ENCODE measurements at regions not wholly inside any gene's neighbourhood (a gene's known extent, or its start where the extent isn't known, plus 50 kb on each side); places are given as distances from the start of the nearest gene placed in this dataset.

GRCh38 chr2:2655453-2656114 lies 324.5 kb upstream of the MYT1L start:
- no peaks in the 10 kb centered on the region for H3K36me3 Mint-ChIP-seq (ENCODE audit: low read depth, unreplicated experiment)
- H3K4me3 Mint-ChIP-seq (ENCODE audit: unreplicated experiment), result no peak overlapping the region
- DNase-seq (ENCODE audit: low spot score), result no peak
- H3K27me3 Mint-ChIP-seq (ENCODE audit: unreplicated experiment), result peaks cover 12% of the 10 kb centered on the region
- peaks cover 12% of the 10 kb centered on the region for H3K4me1 Mint-ChIP-seq (ENCODE audit: unreplicated experiment)
- no peak for TF ChIP-seq CTCF (IDR thresholded peaks at IDR 0.05; ENCODE audit: unreplicated experiment)
- H3K27ac Mint-ChIP-seq (ENCODE audit: unreplicated experiment), result no peak overlapping the region
- H3K9me3 Mint-ChIP-seq (ENCODE audit: unreplicated experiment), result peaks cover 8% of the 10 kb centered on the region

DNA sequence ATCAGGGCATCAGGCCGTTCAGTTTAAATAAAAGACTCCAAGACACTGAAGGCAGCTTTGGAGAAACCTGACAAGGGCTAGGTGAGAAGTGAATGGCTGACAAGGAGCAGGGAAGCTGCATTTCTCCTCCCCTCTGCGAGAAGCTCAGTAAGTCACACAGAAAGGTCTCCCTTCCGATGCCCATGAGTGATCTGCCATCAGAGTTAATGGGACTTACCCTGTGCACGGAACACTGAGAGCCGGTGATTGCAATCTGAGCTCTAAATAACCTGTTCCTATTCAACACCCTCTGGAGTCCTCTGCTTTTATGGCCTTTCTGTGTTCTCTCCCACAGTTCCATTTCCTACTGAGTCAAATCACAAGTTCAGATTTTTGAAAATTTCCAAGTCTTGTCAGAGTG lies 322.2 kb upstream of the MYT1L start:
- H3K36me3 Mint-ChIP-seq (ENCODE audit: low read depth, unreplicated experiment), result no peaks in the 10 kb centered on the region
- no peak for TF ChIP-seq CTCF (IDR thresholded peaks at IDR 0.05; ENCODE audit: unreplicated experiment)
- H3K27ac Mint-ChIP-seq (ENCODE audit: unreplicated experiment), result no peak overlapping the region
- H3K9me3 Mint-ChIP-seq (ENCODE audit: unreplicated experiment), result peaks cover 1% of the 10 kb centered on the region
- DNase-seq (ENCODE audit: low spot score), result no peak
- H3K27me3 Mint-ChIP-seq (ENCODE audit: unreplicated experiment), result peaks cover 14% of the 10 kb centered on the region
- H3K4me1 Mint-ChIP-seq (ENCODE audit: unreplicated experiment), result peaks cover 21% of the 10 kb centered on the region
- H3K4me3 Mint-ChIP-seq (ENCODE audit: unreplicated experiment), result no peak overlapping the region

GRCh38 chr2:2650608-2651375 lies 319.7 kb upstream of the MYT1L start:
- DNase-seq (ENCODE audit: low spot score), result no peak
- H3K27me3 Mint-ChIP-seq (ENCODE audit: unreplicated experiment), result peaks cover 14% of the 10 kb centered on the region
- H3K9me3 Mint-ChIP-seq (ENCODE audit: unreplicated experiment), result no peaks in the 10 kb centered on the region
- H3K4me3 Mint-ChIP-seq (ENCODE audit: unreplicated experiment), result no peak overlapping the region
- no peaks in the 10 kb centered on the region for H3K36me3 Mint-ChIP-seq (ENCODE audit: low read depth, unreplicated experiment)
- H3K27ac Mint-ChIP-seq (ENCODE audit: unreplicated experiment), result no peak overlapping the region
- TF ChIP-seq CTCF (IDR thresholded peaks at IDR 0.05; ENCODE audit: unreplicated experiment), result no peak
- H3K4me1 Mint-ChIP-seq (ENCODE audit: unreplicated experiment), result peaks cover 21% of the 10 kb centered on the region

- Mint-ChIP-seq H3K36me3 (ENCODE audit: low read depth, unreplicated experiment) (no peaks in the 10 kb centered on the region), H3K27me3 (ENCODE audit: unreplicated experiment) (peaks cover 17% of the 10 kb centered on the region), H3K4me3 (ENCODE audit: unreplicated experiment) (no peak overlapping the region), H3K27ac (ENCODE audit: unreplicated experiment) (no peak overlapping the region), H3K4me1 (ENCODE audit: unreplicated experiment) (peaks cover 21% of the 10 kb centered on the region), H3K9me3 (ENCODE audit: unreplicated experiment) (no peaks in the 10 kb centered on the region)
- TF ChIP-seq CTCF (IDR thresholded peaks at IDR 0.05; ENCODE audit: unreplicated experiment), result no peak
- DNase-seq (ENCODE audit: low spot score), result no peak
Measured at GRCh38 chr2:2649109-2650072, 318.3 kb upstream of the MYT1L start.

Data from endothelial cell (in vitro differentiated cells).